ENCODE measurements at regions not wholly inside any gene's neighbourhood (a gene's known extent, or its start where the extent isn't known, plus 50 kb on each side); places are given as distances from the start of the nearest gene placed in this dataset.

DNA sequence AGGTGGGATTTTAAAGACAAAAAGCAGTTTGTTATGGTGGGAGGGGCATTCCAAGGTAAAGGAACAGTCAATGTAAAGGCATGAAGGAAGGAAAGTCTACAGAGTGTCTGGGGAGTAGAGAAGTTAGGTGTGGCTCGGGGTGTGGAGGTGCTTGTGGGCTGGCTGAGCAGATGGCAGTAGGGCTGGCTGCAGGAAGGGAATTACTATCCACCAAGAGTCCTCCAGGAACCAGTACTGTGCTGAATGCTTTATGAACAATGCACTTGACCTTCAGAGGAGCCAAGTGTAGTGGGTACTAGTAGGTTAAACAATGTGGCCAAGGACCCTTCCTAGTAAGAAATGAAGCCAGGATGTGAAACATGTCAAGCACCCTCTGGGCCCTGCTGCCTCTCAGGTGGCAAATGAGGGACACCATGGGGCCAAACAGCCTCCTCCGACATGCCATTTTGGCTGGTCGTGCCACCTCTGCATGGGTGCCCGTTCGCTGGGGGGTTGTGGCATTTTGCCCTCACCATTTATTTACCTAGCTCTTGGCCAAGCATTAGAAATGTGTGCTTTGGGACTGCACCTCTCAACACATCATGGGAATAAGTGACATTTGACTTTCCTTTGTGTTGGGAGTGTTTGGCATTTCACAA, 123.6 kb upstream of the TENM4 start:
- no peak for DNase-seq (ENCODE audit: low read depth)

DNA sequence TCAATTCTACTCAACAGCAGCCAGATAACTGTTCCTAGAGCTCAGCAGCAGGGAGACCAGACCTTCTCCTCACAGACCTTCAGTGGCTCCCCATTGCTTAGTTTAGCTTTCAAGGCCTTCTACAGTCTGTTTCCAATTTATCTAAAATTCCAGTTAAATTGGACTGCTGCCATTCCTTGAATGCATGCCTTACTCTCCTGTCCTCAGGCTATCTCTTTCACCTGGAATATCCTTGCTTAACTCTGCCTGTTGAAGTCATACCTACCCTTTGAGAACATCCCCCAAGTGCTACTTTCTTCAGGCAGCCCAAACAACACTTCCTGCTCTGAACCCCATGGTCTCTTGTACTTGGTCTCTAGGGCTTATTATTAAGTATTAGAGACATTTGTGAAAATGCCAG, 120.7 kb upstream of the TENM4 start:
- DNase-seq (ENCODE audit: low read depth): no peak

DNA sequence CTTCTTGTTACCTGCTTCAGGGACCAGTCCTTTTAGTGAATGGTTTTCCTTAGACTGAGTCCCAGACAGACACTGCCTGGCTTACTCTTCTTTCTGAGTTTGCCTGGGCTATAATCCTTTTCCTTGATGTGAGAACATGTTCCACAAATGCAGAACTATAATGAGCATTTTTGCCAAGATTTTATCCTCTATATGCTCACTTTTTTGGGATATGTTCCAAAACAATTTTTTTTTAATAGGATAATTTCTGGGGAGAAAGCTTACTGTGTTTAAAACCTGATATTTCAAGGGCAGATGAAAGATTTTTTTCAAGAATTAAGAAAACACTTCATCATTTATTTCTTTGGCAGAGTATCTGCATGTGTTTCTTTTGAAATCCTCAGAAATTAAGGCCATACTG, 110.0 kb upstream of the TENM4 start:
- no peak for DNase-seq (ENCODE audit: low read depth)

DNA sequence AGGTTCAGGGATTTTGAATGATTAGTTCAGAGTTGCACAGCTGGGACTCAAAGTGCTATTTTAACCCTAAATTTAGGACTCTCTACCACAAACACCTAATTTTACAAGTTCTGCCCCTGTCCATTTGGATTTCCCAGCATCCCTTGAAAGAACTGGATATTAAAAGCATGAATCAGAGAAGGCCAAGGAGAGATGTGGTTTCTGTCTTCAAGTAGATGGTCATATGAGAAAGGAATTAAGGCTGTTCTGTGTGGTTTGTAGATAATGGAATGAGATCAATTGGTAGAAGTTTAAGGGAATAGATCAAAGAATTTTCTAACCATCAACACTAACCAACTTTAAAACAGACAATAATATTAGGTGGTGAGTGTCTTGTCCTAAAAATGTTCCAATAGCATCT, 106.4 kb upstream of the TENM4 start:
- peak; percentile 54 for DNase-seq (ENCODE audit: low read depth)

DNA sequence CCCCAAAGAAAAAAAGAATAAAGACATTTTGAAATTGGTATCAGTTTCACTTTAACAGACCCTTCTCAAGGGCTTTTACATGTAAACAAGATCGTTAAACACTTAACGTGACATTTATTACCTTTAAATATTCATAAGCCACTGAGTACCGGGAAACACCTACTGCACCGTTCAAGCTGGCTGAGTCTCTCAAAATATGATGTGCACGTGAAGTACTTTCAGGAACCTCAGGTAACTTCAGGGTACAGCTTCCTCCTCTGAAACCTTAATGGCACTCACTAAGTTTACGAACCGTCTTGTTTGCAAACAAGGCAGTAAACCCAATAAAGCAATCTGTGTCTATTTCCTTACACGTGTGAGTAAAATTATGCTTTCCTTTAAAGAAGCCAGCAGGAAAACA, 105.5 kb upstream of the TENM4 start:
- no peak for DNase-seq (ENCODE audit: low read depth)

DNA sequence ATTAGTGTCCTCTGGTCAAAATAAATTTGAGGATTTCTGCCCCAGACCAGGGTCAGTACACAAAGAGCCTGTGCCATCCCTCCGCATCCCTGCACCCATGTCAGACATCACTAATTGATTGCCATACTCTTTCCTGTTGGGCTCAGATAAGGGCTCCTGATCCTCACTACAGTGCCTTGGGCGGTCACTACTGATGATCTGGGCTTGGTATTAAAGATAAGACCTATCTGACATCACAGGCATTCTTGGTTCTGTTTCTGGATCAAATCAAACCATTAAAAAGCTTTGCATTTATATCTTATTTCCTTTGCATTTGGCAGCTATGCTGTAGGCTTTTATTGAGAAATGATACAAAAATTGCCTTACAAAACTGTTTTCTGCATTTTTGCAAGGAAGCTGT, 103.5 kb upstream of the TENM4 start:
- DNase-seq (ENCODE audit: low read depth): no peak

DNA sequence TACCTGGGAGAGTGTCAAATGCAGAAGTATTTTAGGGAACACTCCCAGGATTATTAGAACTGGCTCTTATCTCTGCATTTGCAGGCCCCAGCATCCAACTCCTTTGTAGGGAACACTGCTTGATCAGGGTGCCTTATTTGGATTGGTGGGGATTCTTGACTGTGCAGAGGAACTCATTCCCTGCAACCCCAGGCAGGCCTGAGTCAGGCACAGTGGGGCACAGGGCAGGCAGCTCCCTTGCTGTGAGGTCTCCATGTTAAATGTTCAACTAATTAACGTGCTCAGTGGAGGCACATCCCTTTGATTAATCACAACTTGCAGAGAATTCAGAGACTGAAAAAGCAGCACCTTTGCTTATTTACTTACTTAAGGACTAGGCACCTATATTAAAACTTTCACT, 102.3 kb upstream of the TENM4 start:
- no peak for DNase-seq (ENCODE audit: low read depth)

DNA sequence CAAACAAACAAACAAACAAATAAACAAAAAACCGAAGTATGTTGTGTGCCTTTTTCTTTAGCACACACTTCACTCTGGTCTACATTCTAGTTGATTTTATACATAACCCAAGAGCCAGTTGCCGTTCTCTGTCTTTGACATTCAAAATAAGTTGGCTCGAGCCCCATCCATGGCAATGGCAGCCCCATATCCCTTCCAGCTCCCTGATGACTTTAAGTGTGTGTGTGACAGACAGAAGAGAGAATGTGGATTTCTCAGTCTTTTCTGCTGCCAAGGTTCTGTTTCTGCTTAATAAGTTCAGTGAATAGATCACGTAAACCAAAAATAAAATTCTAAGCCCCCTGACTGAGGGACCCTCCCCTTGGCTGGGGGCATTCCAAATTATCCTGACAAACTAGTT, 100.6 kb upstream of the TENM4 start:
- DNase-seq (ENCODE audit: low read depth): no peak

DNA sequence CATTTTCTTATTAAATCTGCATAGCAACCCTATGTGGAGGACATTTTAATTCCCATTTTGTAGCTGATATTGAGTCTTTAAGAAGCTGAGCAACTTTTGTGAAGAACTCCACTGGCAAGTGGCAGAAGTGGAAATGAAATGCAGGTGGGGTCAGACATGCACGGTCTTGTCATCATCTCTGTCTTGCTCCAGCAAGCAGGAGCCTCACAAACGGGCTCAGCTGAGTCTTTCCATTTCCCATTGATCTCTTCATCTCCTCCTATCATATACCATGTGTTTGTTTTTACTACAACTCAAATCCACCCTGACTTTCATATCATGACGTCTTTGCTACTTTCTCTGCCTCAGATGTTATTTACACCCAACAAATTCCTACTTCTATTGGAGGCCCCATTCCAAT, 97.9 kb upstream of the TENM4 start:
- DNase-seq (ENCODE audit: low read depth): no peak

DNA sequence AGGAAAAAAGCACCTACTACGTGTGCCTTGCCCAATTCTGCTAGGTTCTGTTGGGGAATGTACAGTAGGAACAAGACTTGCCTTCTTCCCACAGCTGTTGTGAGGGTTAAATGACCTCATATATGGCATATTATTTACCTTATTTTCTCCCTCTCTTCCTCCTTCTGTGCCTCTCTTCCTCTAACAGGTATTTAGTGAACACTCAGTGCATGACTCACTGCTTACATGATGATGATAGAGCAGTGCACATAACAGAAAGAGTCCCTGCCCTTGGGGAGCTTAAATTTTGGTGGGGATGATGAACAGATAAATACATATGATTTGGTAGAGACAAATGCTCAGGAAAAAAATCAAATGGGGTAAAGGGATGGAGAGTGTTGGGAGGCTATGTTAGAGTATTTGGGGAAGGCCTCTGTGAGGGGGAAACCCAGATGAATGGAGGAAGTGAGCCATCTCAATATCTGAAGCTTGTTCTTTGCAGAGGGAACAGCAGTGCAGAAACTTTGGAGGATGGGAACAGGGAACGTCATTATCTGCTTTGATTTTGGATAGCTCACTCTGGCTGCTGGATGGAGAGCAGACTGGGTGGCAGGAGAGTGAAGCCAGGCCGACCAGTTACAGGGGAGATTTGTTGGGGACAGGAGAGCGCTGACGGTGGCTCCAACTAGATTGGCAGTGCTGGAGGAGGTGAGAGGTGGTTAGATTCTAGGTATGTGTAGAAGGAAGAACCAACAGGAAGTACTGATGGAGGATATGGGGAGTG, 95.5 kb upstream of the TENM4 start:
- no peak for DNase-seq (ENCODE audit: low read depth)

DNA sequence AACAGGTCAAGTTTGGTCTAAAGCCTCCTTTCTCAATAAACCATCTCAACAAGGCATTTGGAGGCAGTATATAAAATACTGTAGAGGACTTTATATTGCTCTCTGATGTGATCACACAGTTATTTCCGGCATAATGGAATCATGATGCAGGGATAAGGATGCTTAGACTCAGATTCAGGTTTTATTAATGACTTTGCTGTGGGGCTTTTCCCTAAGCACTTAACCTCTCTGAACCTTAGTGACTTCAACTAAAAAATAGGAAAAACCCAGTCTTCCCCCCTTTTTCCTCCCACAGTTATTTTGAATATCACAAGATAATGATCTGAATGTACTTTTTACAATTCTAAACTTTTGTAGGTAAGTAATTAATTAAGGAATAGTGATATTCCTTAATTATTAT, 94.8 kb upstream of the TENM4 start:
- DNase-seq (ENCODE audit: low read depth): no peak

DNA sequence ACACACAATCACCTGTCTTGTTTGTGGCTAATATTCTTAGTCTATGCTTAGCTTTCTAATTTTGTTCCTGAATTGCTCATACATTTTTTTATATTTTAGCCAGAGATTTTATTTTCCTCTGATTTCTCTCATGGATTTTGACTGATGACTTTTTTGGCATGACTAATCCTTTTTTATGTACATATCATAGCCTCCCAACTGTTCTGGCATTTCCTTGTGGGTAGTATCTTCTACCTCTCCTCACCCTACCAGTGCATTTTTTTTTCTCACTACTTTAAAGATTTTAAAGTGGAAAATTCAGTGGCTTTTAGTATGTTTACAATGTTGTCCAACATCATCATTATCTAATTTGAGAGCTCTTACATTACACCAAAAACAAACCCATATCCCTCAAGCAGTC, 84.4 kb upstream of the TENM4 start:
- no peak for DNase-seq (ENCODE audit: low read depth)

DNA sequence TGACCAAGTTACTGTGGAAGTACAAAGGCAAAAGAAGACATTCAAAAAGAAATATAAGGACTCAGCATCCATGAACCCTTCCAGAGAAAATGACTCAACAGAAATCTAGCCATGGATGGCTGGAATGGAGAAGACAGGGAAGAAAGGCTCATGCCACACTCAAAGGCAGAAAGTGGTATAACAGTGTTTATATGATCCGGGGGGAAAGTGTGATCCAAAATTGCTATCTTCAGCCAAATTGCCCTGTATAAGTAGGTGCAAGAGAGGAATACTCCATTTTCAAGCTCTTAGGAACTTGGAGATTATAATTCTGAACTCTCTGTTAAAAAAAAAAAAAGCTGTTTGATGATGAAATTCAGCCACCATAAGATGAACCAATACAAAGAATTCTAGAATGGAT, 81.8 kb upstream of the TENM4 start:
- DNase-seq (ENCODE audit: low read depth): no peak

DNA sequence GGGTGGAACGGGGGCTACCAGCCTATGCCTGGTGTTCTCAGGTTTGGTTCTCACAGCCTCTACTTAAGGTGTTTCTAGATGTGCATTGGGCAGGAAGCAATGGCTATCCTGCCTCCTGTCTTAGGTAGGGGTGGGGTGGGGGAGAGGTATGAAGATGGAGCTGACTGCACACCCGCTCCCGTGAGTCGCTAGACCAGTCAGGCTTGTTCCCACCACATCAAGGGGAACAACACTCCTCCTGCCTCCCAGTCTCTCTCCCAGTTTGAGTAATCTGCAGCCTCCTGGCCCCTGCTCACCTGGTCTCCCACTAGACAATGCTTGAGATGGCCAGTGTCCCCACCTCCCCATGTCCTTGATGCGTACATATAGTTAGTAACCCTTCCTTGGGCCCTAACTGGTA, 79.3 kb upstream of the TENM4 start:
- no peak for DNase-seq (ENCODE audit: low read depth)

DNA sequence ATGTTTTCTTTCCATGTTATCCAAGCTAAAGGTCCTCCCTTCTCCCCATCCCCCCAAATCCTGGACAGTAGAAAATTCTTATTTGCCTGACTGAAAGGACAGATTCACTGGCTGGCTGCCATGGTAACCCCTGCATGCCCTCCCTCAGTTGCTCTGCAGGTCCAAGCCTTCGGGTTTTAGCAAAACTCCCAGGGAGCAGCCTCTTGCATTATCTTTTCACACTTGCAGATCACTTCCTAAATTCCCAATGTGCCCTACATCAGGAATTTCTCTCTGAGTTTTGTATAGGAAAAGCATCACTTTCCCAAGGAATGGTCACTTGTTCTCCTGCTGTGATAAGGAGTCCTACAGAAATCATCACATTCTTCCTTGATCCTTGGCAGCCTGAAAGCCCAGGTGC, 75.0 kb upstream of the TENM4 start:
- no peak for DNase-seq (ENCODE audit: low read depth)

DNA sequence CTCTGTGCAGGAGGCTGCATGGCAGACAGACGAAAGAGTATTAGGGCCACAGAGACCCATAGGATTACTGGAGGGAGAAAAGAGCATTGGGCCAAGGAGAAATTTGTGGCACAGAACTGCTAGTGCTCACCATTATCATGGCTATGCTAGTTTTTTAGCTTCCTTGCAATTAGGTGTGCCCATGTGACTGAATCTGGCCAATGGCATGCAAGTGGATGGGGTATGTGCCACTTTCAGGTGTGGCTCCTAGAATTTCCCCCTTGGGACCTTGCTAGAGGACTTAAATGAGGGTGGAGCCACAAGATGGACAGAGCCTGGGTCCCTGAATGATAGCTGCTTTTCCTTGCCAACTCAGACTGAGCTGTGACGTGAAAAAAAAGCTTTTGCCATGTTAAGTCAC, 73.9 kb upstream of the TENM4 start:
- no peak for DNase-seq (ENCODE audit: low read depth)

DNA sequence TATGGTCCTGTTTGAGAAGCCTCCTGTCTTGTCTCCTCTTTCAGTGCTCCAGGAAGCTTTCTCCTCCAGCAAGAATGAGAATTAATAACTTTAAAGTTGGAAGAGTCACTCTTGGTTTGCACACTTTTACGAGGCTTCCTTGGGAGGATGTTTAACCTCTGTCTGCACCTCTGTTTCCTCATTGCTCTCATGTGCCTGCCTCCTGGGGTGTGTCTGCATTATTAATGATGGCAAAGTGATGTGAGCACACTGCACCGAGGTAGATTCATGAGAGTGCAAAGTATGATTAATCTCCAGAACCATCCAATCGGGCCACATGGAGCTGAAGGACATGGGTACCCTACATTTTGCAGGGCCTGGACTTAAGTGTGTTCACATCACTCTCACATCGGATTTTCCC, 73.5 kb upstream of the TENM4 start:
- DNase-seq (ENCODE audit: low read depth): no peak

DNA sequence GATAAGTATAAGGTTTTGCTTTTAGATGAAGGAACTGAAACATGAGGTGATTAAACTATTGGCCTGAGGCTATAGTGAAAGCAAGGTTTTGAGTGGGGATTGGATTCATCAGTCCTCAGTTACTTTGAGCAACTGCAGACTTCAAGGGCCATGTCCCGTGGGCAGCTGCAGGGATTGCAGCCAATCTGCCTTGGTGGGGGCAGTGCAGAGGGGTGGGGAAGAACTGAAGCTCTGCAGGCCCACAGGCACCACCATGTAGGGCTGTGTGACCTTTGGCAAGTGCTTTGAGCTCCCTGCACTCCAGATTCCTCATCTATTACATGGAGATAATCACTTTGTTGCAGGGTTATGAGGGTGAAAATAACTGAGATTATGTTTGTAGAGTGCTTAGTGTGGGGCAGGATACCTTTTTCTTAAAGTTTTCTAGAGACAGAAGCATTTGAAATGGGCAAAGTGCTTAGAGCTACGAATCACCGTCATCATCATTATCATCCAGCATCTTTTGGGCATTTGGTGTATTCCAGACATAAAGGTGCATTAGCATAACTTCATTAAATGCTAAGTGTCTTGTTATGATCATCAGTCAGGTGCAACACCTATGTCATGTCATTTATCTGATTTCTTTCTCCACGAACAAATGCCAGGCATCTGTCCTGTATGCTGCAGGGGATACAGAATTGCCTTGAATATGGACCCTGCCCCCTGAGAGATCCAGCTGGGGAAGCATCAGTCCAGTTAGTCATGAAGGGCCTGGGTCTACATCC, 72.1 kb upstream of the TENM4 start:
- DNase-seq (ENCODE audit: low read depth): no peak

DNA sequence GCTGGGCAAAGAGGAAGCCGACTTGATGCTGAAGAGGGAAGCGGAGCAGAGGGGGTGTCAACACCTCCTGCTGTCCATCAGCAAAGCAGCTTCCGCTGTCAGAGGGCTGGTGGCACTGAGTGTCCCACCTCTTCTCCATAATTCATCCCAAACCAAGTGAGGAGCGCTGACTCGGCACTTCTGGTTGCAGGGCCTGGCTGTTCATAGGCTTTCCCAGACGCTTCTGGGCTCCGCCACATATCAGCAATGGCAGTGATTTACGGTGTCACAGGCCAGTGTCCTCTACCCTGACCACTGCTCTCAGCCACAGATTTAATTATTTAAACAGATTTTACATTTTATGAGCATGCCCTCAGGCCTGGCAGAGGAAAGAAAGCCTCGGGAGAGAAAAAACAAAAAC, 70.1 kb upstream of the TENM4 start:
- DNase-seq (ENCODE audit: low read depth): no peak

DNA sequence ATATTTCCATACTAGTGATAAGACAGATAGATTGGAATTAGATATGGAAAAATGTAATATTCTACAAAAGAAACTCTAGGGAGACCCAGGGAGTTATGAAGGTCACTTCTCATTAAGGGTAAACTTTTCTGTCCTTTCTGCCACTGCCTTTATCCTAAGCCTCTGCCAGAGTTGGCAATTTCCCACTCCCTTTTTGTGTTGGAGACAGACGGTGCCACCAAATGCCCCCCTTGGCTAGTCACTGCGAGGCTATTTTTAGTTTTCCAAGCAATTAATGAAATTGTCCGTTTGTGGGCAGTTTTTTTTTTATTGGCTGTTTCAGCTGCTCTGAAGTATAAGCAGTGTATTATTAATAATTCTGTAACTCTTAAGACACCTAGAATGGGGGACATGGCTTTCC, 67.6 kb upstream of the TENM4 start:
- no peak for DNase-seq (ENCODE audit: low read depth)

DNA sequence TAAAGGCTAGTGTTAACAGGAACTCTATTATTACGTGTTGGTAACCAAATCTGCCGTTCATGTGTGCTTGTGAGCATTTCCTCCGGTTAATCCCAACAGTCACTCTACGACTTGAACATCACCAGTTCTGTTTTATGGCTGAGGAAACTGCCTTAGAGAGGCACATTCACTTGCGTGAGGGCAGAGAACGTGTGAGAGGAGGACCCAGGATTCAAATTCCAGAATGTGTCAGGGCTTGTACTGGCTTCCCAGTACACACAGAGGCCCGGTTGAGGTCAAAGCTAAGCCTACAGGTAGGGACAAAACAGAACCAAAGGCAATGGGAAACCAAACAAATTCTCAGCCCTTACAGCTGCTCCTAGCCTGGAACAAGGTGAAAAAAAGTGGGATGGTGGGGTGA, 66.9 kb upstream of the TENM4 start:
- DNase-seq (ENCODE audit: low read depth): no peak

DNA sequence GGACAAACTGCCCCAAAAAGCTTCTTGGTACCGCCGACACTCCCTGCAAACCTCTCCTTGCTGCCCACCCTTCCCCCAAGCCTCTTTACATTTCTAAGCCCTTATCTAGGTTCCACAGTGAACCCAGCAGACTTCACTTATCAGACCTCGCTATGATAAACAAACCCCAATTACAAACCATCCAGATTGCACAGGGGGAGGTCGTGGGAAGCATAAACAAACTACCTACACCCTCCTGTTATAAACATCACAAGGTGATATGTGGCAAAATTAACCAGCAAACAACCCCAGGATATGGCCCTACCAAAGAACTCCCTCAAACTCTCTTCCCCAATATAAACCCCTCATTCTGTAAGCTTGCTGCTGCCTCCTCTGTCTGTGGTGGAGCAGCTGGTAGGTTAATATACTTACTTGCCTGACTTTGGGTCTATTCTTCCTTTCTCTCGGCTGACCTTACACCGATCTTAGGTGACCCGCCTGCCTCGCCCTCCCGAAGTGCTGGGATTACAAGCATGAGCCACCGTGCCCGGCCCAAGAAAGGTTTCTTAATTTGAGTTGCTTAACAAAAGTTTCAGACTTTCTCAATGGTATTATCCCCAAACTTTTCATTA, 66.0 kb upstream of the TENM4 start:
- peak; percentile 20 for DNase-seq (ENCODE audit: low read depth)

DNA sequence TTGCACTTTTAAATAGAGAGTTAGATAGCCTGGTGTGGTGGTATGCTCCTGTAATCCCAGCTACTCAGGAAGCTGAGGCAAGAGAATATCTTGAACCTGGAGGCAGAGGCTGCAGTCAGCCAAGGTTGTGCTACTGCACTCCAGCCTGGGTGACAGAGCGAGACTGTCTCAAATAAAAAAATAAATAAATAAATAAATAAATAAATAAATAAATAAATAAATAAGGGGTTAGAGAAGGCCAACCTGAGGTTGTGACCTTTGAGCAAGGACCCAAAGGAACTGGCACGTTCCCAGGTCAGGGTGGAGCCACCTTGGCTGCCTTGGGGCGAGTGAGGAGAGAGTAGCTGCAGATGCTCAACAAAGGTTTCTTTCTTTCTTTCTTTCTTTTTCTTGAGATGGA, 65.3 kb upstream of the TENM4 start:
- no peak for DNase-seq (ENCODE audit: low read depth)

Measured in amniotic epithelial cell (primary cell).